Peyer's patch (tissue), 4 donors: ENCODE measurements at regions not wholly inside any gene's neighbourhood (a gene's known extent, or its start where the extent isn't known, plus 50 kb on each side); places are given as distances from the start of the nearest gene placed in this dataset.

Experiments
- DNase-seq, 3 donors: peaks; one replicate each; pipeline ENCODE4 v3.0.0-alpha.2; 2017 to 2019
- H3K27ac ChIP-seq, 4 donors: fragments of 200-600 bp; sonication (generic); one replicate each; pipeline ENCODE4 v1.5.1; 2016 to 2019
- H3K27me3 ChIP-seq, 2 donors: fragments of 200-600 bp; sonication (generic); one replicate each; pipeline ENCODE4 v1.5.1; 2019
- H3K36me3 ChIP-seq, 3 donors: fragments of 200-600 bp; sonication (generic); one replicate each; pipeline ENCODE4 v1.5.1; 2016 to 2019
- H3K4me1 ChIP-seq, 4 donors: fragments of 200-600 bp; sonication (generic); one replicate each; pipeline ENCODE4 v1.5.1; 2016 to 2019
- H3K4me3 ChIP-seq, 4 donors: fragments of 200-600 bp; sonication (generic); 1 replicate in 3 of 4; 2 replicates in 1 of 4; pipeline ENCODE4 v1.5.1; 2016 to 2019; ENCODE audit warnings: mild to moderate bottlenecking in 1 of 4
- H3K9me3 ChIP-seq, 4 donors: fragments of 200-600 bp; sonication (generic); one replicate each; pipeline ENCODE4 v1.5.1; 2016 to 2019; ENCODE audit warnings: mild to moderate bottlenecking in 1 of 4
- POLR2A ChIP-seq, 2 donors: fragments of 450-650 bp; IDR thresholded peaks; one replicate each; pipeline ENCODE4 v1.5.1; 2017; ENCODE audit warnings: antibody characterized with exemption in 2 of 2, mild to moderate bottlenecking in 2 of 2, moderate library complexity in 2 of 2
- TF ChIP-seq, protein P1 (sequence below), 6 experiments: fragments of 450-650 bp in 4 of 6; fragments of 200-600 bp in 2 of 6; sonication (generic) in 1 of 6; IDR thresholded peaks; one replicate each; pipeline ENCODE4 v1.5.1; 2017 to 2019; ENCODE audit warnings: antibody characterized with exemption in 6 of 6, mild to moderate bottlenecking in 3 of 6, moderate library complexity in 1 of 6

DNA sequence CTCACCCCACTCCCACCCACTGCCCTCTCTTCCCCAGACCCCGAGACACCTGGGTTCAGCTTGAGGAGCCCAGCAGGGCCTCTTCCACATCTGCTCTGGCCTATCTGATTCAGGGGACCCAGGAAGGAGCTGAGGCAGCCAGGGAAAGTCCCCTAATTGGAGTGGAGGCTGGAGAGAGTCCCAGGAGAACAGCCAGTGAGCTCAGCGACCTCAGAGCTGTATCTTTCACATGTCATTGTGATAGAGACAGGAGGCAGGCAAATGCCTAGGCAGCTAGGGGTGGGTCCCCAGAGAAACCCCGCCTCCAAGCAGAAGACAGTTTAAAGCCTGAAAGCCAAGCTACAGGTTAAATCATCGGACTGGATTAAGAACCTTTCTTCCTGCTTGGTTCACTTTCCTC is 122.7 kb downstream of the MATN1 start:
- no peaks in the 10 kb centered on the region for H3K4me1 ChIP-seq
- no peaks in the 10 kb centered on the region for H3K36me3 ChIP-seq
- H3K4me3 ChIP-seq, result no peak overlapping the region
- no peaks in the 10 kb centered on the region for H3K9me3 ChIP-seq
- H3K27me3 ChIP-seq, result no peaks in the 10 kb centered on the region
- TF ChIP-seq, protein P1, sequence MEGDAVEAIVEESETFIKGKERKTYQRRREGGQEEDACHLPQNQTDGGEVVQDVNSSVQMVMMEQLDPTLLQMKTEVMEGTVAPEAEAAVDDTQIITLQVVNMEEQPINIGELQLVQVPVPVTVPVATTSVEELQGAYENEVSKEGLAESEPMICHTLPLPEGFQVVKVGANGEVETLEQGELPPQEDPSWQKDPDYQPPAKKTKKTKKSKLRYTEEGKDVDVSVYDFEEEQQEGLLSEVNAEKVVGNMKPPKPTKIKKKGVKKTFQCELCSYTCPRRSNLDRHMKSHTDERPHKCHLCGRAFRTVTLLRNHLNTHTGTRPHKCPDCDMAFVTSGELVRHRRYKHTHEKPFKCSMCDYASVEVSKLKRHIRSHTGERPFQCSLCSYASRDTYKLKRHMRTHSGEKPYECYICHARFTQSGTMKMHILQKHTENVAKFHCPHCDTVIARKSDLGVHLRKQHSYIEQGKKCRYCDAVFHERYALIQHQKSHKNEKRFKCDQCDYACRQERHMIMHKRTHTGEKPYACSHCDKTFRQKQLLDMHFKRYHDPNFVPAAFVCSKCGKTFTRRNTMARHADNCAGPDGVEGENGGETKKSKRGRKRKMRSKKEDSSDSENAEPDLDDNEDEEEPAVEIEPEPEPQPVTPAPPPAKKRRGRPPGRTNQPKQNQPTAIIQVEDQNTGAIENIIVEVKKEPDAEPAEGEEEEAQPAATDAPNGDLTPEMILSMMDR (IDR thresholded peaks at IDR 0.05), result no peak
- no peak for TF ChIP-seq POLR2A (IDR thresholded peaks at IDR 0.05)
- DNase-seq, result peak in 1 of 3 donors; percentile 11
- H3K27ac ChIP-seq, result no peak overlapping the region

DNA sequence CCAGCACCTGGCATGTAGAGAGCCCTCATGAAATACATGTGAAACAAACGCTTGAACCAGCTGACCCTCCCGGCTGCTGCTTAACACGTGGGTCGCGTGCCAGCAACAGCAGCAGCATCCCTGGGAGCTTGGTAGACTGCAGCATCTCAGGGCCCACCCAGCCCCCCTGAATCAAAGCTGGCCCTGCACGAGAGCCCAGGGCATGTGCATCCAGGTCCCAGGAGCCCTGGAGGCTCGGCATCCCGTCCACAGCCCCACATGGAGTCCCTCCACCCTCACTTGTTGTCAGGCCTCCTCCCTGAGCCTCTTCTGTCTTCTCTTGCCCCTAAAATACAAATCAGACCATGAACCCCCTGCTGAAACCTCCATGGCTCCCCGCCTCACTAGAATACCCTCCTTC is 123.1 kb downstream of the MATN1 start:
- DNase-seq, result peak in 1 of 3 donors; percentile 29
- H3K36me3 ChIP-seq, result no peaks in the 10 kb centered on the region
- no peak for TF ChIP-seq POLR2A (IDR thresholded peaks at IDR 0.05)
- TF ChIP-seq, protein P1 (IDR thresholded peaks at IDR 0.05), result no peak
- no peak overlapping the region for H3K4me3 ChIP-seq
- peaks cover 0 to 2% of the 10 kb centered on the region in 2 donors for H3K27me3 ChIP-seq
- H3K4me1 ChIP-seq, result no peaks in the 10 kb centered on the region
- no peak overlapping the region for H3K27ac ChIP-seq
- H3K9me3 ChIP-seq, result no peaks in the 10 kb centered on the region

DNA sequence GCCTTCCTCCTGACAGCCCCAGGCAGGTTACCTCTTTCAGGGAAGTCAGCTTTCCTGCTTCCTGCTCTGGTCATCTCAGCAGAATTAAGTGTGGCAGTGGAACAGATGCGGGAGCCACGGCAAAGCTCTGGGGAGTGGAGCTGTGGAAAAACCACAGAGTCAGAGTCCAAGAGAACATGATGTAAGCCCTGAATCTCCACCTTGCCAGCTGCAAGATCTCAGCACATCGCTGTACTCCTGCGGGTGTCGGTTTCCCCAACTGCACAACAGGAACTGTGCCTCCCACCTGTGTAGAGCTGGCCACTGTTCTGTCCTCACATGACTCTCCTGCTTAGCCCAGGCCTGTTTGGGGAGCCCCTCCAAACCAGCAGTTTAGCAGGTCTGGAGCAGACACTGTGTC is 123.7 kb downstream of the MATN1 start:
- no peak for TF ChIP-seq POLR2A (IDR thresholded peaks at IDR 0.05)
- TF ChIP-seq, protein P1 (IDR thresholded peaks at IDR 0.05), result no peak

DNA sequence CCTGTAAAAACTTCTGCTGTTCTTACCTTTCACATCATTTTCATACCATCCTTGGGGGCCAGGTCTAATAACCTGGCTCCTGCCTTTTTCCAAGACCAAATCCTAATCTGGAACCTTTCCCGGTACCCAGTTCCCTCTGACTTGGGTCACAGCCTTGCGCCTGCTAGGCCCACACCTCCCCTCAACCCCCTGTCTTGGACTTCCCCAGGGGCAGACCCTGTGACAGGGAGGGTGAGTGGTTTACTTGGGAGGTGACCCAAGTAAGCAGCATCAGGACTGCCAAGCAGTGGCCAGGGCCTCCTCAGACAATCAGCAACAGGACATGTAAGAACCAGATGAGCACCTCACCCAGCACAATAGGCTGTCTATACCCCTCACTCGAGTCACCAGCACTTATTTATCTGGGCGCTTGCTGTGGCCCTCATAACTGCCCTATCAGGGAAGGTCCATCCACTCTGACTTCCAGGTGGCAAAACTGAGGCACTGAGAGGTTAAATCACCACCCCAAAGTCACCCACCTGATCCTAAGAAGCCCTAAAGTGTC is 124.7 kb downstream of the MATN1 start:
- no peaks in the 10 kb centered on the region for H3K9me3 ChIP-seq
- TF ChIP-seq POLR2A (IDR thresholded peaks at IDR 0.05), result no peak
- TF ChIP-seq, protein P1 (IDR thresholded peaks at IDR 0.05), result no peak
- no peaks in the 10 kb centered on the region for H3K4me1 ChIP-seq
- no peak overlapping the region for H3K27ac ChIP-seq
- no peaks in the 10 kb centered on the region for H3K36me3 ChIP-seq
- H3K4me3 ChIP-seq, result no peak overlapping the region
- H3K27me3 ChIP-seq, result peaks cover 0 to 4% of the 10 kb centered on the region in 2 donors
- no peak for DNase-seq

More for the DNA sequence above, 123.7 kb downstream of the MATN1 start:
- Histone ChIP-seq H3K36me3 (no peaks in the 10 kb centered on the region), H3K4me3 (no peak overlapping the region), H3K9me3 (no peaks in the 10 kb centered on the region), H3K27me3 (peaks cover 0 to 4% of the 10 kb centered on the region in 2 donors), H3K4me1 (no peaks in the 10 kb centered on the region), H3K27ac (no peak overlapping the region)
- DNase-seq, result no peak

DNA sequence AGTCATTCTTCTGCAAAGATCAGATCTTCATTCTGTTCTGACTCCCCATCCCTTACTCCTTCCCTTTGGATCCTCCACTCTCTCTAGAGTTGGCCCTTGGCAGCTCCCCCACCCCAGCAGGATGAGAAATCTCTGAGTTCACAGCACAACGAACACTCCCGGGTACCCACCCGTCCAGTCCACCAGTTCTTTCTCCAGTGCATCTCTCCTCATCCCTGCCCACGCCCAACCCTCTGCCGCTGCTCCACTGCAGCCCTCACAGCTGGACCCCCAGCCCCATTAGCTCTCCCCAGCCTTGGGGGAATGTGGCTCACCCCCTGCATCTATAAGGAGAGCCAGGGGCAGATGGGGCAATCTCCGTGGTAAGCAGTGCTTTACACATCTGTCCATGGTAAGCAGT is 125.7 kb downstream of the MATN1 start:
- TF ChIP-seq, protein P1 (IDR thresholded peaks at IDR 0.05), result no peak
- TF ChIP-seq POLR2A (IDR thresholded peaks at IDR 0.05), result no peak
- no peaks in the 10 kb centered on the region for H3K9me3 ChIP-seq

DNA sequence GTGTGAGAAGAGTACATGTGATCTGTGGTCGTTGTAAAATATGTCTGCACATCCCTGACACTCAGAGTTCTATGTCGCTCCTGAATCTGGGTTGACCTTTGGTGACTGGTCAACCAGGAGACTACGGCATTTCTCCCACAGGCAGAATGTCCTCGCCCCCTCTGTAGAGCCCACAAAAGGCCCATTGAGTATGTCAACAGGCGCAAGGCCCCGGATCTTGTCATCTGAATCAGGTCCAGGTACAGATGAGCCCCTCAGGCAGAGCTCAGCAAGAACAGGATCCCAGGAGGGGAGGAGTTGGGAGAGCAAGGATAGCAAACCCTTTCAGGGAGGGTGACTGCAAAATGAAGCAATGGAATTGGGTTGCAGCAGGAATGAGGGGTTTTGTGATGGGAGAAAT is 126.5 kb downstream of the MATN1 start:
- H3K4me3 ChIP-seq, result no peak overlapping the region
- H3K36me3 ChIP-seq, result no peaks in the 10 kb centered on the region
- TF ChIP-seq POLR2A (IDR thresholded peaks at IDR 0.05), result no peak
- TF ChIP-seq, protein P1 (IDR thresholded peaks at IDR 0.05), result no peak
- H3K9me3 ChIP-seq, result no peaks in the 10 kb centered on the region
- no peaks in the 10 kb centered on the region for H3K4me1 ChIP-seq
- peaks cover 0 to 4% of the 10 kb centered on the region in 2 donors for H3K27me3 ChIP-seq
- no peak overlapping the region for H3K27ac ChIP-seq
- peak in 1 of 3 donors; percentile 3 for DNase-seq

More for the DNA sequence above, 125.7 kb downstream of the MATN1 start:
- no peak overlapping the region for H3K4me3 ChIP-seq
- peak in 1 of 3 donors; percentile 15 for DNase-seq
- peaks cover 0 to 4% of the 10 kb centered on the region in 2 donors for H3K27me3 ChIP-seq
- H3K27ac ChIP-seq, result no peak overlapping the region
- H3K4me1 ChIP-seq, result no peaks in the 10 kb centered on the region
- no peaks in the 10 kb centered on the region for H3K36me3 ChIP-seq
